ENCODE measurements at regions not wholly inside any gene's neighbourhood (a gene's known extent, or its start where the extent isn't known, plus 50 kb on each side); places are given as distances from the start of the nearest gene placed in this dataset.

DNA sequence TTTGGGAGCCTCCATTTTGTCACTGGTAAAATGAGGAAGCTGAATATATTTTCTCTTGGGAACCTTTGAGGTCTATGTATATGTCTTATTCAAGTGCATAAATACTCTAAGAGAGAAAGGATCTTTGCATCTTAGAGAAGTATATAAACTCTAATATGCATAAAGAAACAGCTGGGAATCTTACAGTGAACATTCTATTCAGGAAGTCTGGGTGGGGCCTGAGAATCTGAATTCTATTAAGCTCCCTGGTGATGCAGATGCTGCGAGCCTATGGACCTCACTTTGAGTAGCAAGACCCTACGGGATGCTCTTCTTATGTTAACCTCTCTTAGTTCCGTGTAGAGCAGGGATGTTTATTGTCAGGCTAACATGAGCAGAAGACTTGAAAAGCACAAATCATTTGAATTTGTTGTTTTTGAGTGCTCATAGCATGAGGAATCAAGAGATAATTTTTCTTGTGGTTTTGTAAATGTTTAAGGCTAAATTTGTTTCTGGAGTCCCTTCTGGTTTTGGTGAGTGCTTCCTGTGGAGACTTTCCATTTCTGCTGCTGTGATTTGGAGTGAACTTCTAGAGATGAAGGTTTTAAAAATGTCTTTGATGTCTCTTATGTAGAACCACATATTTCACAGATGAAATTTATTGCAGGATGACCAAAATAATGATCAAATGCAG lies 281.2 kb upstream of the JAG1 start:
- no peak overlapping the region for H3K27ac ChIP-seq (ENCODE audit: low read depth, low read length)

GRCh38 chr20:10958279-10958678 lies 284.5 kb upstream of the JAG1 start:
- no peaks in the 10 kb centered on the region for H3K27me3 ChIP-seq (ENCODE audit: control insufficient read depth, insufficient read depth, low read length)
- H3K36me3 ChIP-seq (ENCODE audit: control insufficient read depth, insufficient read depth, low read length), result no peaks in the 10 kb centered on the region
- H3K4me1 ChIP-seq (ENCODE audit: control insufficient read depth, insufficient read depth, low read length), result no peaks in the 10 kb centered on the region
- H3K27ac ChIP-seq (ENCODE audit: low read depth, low read length), result no peak overlapping the region
- H3K9ac ChIP-seq (ENCODE audit: low read depth, low read length), result no peak overlapping the region
- no peaks in the 10 kb centered on the region for H3K9me3 ChIP-seq (ENCODE audit: control insufficient read depth, insufficient read depth, low read length)
- H3K4me3 ChIP-seq (ENCODE audit: low read depth, low read length), result no peak overlapping the region

More for the DNA sequence above, 281.2 kb upstream of the JAG1 start:
- Histone ChIP-seq H3K9ac (ENCODE audit: low read depth, low read length) (no peak overlapping the region), H3K4me1 (ENCODE audit: control insufficient read depth, insufficient read depth, low read length) (no peaks in the 10 kb centered on the region), H3K4me3 (ENCODE audit: low read depth, low read length) (no peak overlapping the region), H3K27me3 (ENCODE audit: control insufficient read depth, insufficient read depth, low read length) (no peaks in the 10 kb centered on the region), H3K36me3 (ENCODE audit: control insufficient read depth, insufficient read depth, low read length) (no peaks in the 10 kb centered on the region), H3K9me3 (ENCODE audit: control insufficient read depth, insufficient read depth, low read length) (no peaks in the 10 kb centered on the region)

DNA sequence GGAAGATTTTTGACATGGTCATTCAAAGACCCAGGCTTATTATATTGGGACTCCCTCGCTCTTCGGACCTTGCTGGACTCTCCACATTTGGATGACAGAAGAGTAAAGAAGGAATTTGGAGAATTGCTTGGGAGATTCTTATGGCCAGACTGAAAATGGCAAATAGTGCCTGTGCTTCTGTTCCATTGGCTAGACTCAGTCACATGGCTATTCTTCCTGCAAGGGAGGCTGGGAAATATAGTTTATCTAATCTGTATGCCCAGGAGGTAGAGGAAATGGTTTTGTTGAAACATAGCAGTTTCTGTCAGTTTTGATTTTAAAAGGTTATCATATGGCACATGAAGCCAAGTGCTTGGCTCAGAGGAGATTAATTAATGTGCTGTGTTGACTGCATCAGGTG lies 286.6 kb upstream of the JAG1 start:
- H3K27me3 ChIP-seq (ENCODE audit: control insufficient read depth, insufficient read depth, low read length), result no peaks in the 10 kb centered on the region
- H3K4me1 ChIP-seq (ENCODE audit: control insufficient read depth, insufficient read depth, low read length), result no peaks in the 10 kb centered on the region
- no peak overlapping the region for H3K9ac ChIP-seq (ENCODE audit: low read depth, low read length)
- H3K36me3 ChIP-seq (ENCODE audit: control insufficient read depth, insufficient read depth, low read length), result no peaks in the 10 kb centered on the region
- H3K27ac ChIP-seq (ENCODE audit: low read depth, low read length), result no peak overlapping the region
- H3K9me3 ChIP-seq (ENCODE audit: control insufficient read depth, insufficient read depth, low read length), result no peaks in the 10 kb centered on the region
- H3K4me3 ChIP-seq (ENCODE audit: low read depth, low read length), result no peak overlapping the region

GRCh38 chr20:10961651-10962288 lies 288.0 kb upstream of the JAG1 start:
- H3K4me1 ChIP-seq (ENCODE audit: control insufficient read depth, insufficient read depth, low read length), result no peaks in the 10 kb centered on the region
- H3K4me3 ChIP-seq (ENCODE audit: low read depth, low read length), result no peak overlapping the region
- H3K9me3 ChIP-seq (ENCODE audit: control insufficient read depth, insufficient read depth, low read length), result no peaks in the 10 kb centered on the region
- no peak overlapping the region for H3K9ac ChIP-seq (ENCODE audit: low read depth, low read length)
- no peak overlapping the region for H3K27ac ChIP-seq (ENCODE audit: low read depth, low read length)
- no peaks in the 10 kb centered on the region for H3K27me3 ChIP-seq (ENCODE audit: control insufficient read depth, insufficient read depth, low read length)
- H3K36me3 ChIP-seq (ENCODE audit: control insufficient read depth, insufficient read depth, low read length), result no peaks in the 10 kb centered on the region

- Histone ChIP-seq H3K4me1 (ENCODE audit: control insufficient read depth, insufficient read depth, low read length) (no peaks in the 10 kb centered on the region), H3K27ac (ENCODE audit: low read depth, low read length) (no peak overlapping the region), H3K9ac (ENCODE audit: low read depth, low read length) (no peak overlapping the region), H3K36me3 (ENCODE audit: control insufficient read depth, insufficient read depth, low read length) (no peaks in the 10 kb centered on the region), H3K27me3 (ENCODE audit: control insufficient read depth, insufficient read depth, low read length) (no peaks in the 10 kb centered on the region), H3K4me3 (ENCODE audit: low read depth, low read length) (no peak overlapping the region), H3K9me3 (ENCODE audit: control insufficient read depth, insufficient read depth, low read length) (no peaks in the 10 kb centered on the region)
Measured at GRCh38 chr20:10962937-10963336, 289.1 kb upstream of the JAG1 start.

- Histone ChIP-seq H3K9me3 (ENCODE audit: control insufficient read depth, insufficient read depth, low read length) (no peaks in the 10 kb centered on the region), H3K9ac (ENCODE audit: low read depth, low read length) (no peak overlapping the region), H3K27ac (ENCODE audit: low read depth, low read length) (no peak overlapping the region), H3K4me3 (ENCODE audit: low read depth, low read length) (no peak overlapping the region), H3K36me3 (ENCODE audit: control insufficient read depth, insufficient read depth, low read length) (no peaks in the 10 kb centered on the region), H3K4me1 (ENCODE audit: control insufficient read depth, insufficient read depth, low read length) (no peaks in the 10 kb centered on the region), H3K27me3 (ENCODE audit: control insufficient read depth, insufficient read depth, low read length) (no peaks in the 10 kb centered on the region)
Measured at GRCh38 chr20:10963717-10964266, 290.0 kb upstream of the JAG1 start.

GRCh38 chr20:10965936-10966470 lies 292.2 kb upstream of the JAG1 start:
- Histone ChIP-seq H3K36me3 (ENCODE audit: control insufficient read depth, insufficient read depth, low read length) (no peaks in the 10 kb centered on the region), H3K4me1 (ENCODE audit: control insufficient read depth, insufficient read depth, low read length) (no peaks in the 10 kb centered on the region), H3K27me3 (ENCODE audit: control insufficient read depth, insufficient read depth, low read length) (no peaks in the 10 kb centered on the region), H3K9me3 (ENCODE audit: control insufficient read depth, insufficient read depth, low read length) (no peaks in the 10 kb centered on the region), H3K9ac (ENCODE audit: low read depth, low read length) (no peak overlapping the region), H3K27ac (ENCODE audit: low read depth, low read length) (no peak overlapping the region), H3K4me3 (ENCODE audit: low read depth, low read length) (no peak overlapping the region)

DNA sequence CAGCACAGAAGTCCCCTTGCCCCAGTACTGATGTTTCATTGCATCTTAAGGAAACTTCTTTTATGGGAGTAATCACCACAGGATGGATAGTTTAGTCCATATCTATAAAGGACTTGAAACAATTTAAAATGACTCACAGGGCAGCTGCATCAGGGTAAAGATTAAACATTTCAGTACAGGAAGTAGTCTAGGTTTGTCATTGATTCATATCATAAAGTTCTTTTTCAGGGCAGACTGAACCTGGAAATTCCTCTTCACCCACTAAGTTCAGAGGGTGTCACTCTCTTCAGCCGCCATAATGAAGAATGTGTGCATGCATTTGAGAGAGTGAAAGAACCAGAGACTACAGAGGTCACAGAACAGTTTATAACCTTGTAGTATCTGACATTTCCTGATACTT lies 296.3 kb upstream of the JAG1 start:
- Histone ChIP-seq H3K27ac (ENCODE audit: low read depth, low read length) (no peak overlapping the region), H3K4me1 (ENCODE audit: control insufficient read depth, insufficient read depth, low read length) (no peaks in the 10 kb centered on the region), H3K9ac (ENCODE audit: low read depth, low read length) (no peak overlapping the region), H3K4me3 (ENCODE audit: low read depth, low read length) (no peak overlapping the region), H3K9me3 (ENCODE audit: control insufficient read depth, insufficient read depth, low read length) (no peaks in the 10 kb centered on the region), H3K36me3 (ENCODE audit: control insufficient read depth, insufficient read depth, low read length) (no peaks in the 10 kb centered on the region), H3K27me3 (ENCODE audit: control insufficient read depth, insufficient read depth, low read length) (no peaks in the 10 kb centered on the region)

DNA sequence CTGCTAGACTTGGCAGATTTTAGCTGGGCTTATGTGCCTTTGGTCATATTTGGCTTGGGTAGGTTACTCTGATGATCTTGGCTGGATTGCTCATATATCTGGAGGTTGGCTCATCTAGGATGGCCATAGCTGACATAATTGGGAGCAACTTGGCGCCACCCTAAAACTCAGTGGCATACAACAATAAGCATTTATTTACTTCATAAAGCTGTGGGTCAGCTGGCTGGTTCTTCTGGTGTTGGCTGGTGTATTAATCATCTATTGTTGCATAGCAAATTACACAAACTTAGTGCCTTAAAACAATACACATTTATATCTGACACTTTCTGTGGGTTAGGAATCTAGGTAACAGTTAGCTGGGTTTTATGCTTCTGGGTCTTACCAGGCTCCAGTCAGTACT lies 297.3 kb upstream of the JAG1 start:
- H3K27me3 ChIP-seq (ENCODE audit: control insufficient read depth, insufficient read depth, low read length), result no peaks in the 10 kb centered on the region
- no peak overlapping the region for H3K27ac ChIP-seq (ENCODE audit: low read depth, low read length)
- H3K4me1 ChIP-seq (ENCODE audit: control insufficient read depth, insufficient read depth, low read length), result no peaks in the 10 kb centered on the region
- H3K36me3 ChIP-seq (ENCODE audit: control insufficient read depth, insufficient read depth, low read length), result no peaks in the 10 kb centered on the region
- no peak overlapping the region for H3K4me3 ChIP-seq (ENCODE audit: low read depth, low read length)
- no peak overlapping the region for H3K9ac ChIP-seq (ENCODE audit: low read depth, low read length)
- no peaks in the 10 kb centered on the region for H3K9me3 ChIP-seq (ENCODE audit: control insufficient read depth, insufficient read depth, low read length)

DNA sequence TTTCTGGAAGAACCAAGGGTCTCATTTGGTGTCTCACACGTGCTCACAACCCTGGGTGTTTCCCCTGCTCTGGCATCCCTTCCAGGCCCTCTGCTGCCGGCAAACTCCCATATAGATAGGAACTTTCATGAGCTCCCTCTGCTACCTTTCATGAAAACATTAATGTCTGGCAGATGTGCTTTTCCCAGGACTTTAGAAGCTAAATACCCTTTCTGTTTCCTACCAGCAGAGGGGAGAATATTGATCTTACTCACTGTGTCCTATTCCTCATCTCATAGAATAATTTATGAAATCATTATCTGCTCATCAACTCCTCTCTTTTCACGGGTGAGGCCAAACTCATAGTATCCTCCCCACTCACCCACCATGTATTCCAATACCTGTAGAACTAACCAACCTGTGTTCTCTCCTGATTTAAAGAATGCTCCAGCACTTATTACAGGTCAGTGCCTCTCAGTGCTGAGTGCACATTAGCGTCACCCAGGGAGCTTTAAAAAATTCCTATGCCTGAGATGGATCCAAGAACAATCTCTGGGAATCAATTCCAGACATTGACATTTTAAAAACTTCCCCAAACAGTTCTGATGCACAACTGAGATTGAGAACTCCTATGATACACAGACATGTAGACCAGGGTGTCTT lies 298.5 kb upstream of the JAG1 start:
- Histone ChIP-seq H3K27me3 (ENCODE audit: control insufficient read depth, insufficient read depth, low read length) (no peaks in the 10 kb centered on the region), H3K4me3 (ENCODE audit: low read depth, low read length) (no peak overlapping the region), H3K9ac (ENCODE audit: low read depth, low read length) (no peak overlapping the region), H3K9me3 (ENCODE audit: control insufficient read depth, insufficient read depth, low read length) (no peaks in the 10 kb centered on the region), H3K36me3 (ENCODE audit: control insufficient read depth, insufficient read depth, low read length) (no peaks in the 10 kb centered on the region), H3K27ac (ENCODE audit: low read depth, low read length) (no peak overlapping the region), H3K4me1 (ENCODE audit: control insufficient read depth, insufficient read depth, low read length) (no peaks in the 10 kb centered on the region)

- no peak overlapping the region for H3K9ac ChIP-seq (ENCODE audit: low read depth, low read length)
- H3K4me1 ChIP-seq (ENCODE audit: control insufficient read depth, insufficient read depth, low read length), result no peaks in the 10 kb centered on the region
- no peaks in the 10 kb centered on the region for H3K36me3 ChIP-seq (ENCODE audit: control insufficient read depth, insufficient read depth, low read length)
- H3K9me3 ChIP-seq (ENCODE audit: control insufficient read depth, insufficient read depth, low read length), result no peaks in the 10 kb centered on the region
- no peak overlapping the region for H3K4me3 ChIP-seq (ENCODE audit: low read depth, low read length)
- no peak overlapping the region for H3K27ac ChIP-seq (ENCODE audit: low read depth, low read length)
- H3K27me3 ChIP-seq (ENCODE audit: control insufficient read depth, insufficient read depth, low read length), result no peaks in the 10 kb centered on the region
Measured at GRCh38 chr20:10976051-10976450, 302.3 kb upstream of the JAG1 start.

All from HUES48 (cell line).